HG03139 (cell line): ENCODE measurements at regions not wholly inside any gene's neighbourhood (a gene's known extent, or its start where the extent isn't known, plus 50 kb on each side); places are given as distances from the start of the nearest gene placed in this dataset.
"Not testable (repeated sequence)": the region's sequence is repeated elsewhere in the genome, so short reads cannot be mapped to it uniquely, and the experiment has no call there.

Source experiments
- ATAC-seq: cut with Tn5 transposase; IDR thresholded peaks from one replicate; pipeline ENCODE4 v1.9.1; 2021; ENCODE audit not compliant: unreplicated experiment

DNA sequence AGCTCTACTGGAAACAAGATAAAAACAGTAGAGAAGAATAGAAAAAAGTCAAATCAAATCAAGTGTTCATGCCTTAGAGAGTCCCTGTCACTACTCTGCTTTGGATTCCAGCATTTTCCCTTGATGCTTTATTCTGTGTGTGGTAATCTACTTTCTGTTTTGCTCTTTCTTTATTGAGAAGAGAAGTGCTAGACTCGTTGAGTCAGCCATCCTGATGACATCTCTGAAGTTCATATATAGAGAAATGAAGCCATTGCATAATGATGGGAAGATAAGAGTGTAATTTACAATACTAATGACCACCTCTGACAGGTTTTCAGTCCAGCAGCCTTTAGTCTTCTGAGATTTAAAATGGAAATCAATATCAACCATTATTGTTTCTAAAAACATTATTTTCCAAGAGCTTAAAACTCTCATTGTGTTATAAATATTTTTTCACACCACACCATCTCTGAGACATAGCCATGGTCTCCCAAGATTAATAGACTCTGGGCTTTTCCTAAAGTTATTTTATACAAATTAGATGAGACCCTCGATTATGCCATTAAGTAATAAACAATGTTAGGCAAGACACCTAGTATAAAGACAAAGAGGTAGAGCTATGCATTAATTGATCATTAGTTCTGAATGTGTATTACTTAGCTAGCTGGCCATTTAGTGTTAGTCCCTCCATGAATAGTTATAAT, 679.0 kb upstream of the ACVR2A start:
- no peak for ATAC-seq

DNA sequence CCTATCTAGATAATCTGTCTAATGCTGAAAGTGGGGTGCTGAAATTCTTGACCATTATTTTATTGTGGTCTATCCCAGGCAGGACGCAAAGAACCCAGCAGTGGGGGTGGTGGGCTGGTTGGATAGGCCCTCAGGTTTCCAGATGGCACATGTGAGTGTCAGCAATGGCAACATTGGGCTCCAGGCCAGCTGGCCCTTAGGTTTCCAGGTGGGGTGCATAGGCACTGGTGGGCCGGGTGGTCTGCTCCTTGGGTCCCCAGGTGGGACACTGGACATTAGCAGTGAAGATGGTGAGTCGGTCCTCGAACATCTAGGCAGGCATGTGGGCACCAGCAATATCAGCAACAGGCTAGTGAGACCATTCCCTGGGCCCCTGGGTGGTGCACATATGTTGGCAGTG, 680.3 kb upstream of the ACVR2A start:
- no peak for ATAC-seq

DNA sequence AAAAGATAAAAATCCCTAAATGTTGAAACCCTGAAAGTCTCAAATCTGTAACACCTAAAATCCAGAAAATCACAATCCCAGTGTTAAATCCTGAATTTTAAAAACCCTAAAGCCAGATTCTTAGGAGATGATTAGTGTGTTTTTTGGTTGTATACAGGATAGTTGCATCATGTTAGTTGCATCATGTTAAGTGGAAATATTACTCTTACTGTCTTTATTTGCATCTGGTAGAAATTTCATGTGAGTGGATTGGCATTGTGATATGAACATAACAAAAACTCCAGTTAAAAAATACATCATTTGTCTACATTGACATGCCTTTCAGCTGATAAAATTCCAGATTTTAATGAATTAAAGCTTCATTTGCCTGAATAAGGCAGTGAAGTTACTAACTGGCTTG, 683.1 kb upstream of the ACVR2A start:
- no peak for ATAC-seq

DNA sequence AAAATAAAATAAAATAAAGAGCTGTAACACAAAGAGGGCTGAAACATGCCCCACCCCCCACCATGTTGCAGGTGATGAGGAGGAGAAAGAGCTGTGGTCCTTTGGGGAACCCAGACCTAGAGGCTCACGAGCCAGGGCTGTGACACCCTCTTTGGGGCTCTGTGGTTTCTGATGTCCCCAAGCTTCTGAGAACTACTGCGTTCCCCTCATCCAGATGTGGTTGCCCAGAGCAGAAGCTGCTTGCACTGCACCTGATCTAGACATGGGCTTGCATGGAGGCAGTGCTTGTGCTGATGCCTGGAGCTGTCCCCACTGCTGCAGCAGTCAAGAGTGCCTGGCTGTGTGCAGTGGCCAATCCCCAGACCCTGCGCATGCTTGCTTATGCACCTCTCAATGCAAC, 687.9 kb upstream of the ACVR2A start:
- ATAC-seq = no peak

DNA sequence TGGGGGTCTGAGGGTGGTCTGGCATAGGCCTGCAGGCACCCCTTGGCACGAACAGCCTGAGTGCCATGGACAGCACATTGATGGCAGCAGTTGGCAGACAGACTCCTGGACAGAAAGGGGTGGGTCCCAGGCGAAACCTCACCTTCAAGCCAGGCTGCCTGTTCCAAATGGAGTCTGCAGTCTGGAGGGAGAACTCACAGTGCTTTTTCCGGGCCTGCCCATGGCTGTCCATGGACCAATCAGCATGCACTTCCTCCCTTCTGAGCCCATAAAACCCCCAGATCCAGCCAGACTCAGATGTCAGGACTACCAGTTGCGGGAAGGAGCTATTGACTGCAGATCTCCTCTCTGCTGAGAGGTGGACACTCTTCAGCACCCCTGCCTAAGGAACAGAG, 694.6 kb upstream of the ACVR2A start:
- no peak for ATAC-seq

DNA sequence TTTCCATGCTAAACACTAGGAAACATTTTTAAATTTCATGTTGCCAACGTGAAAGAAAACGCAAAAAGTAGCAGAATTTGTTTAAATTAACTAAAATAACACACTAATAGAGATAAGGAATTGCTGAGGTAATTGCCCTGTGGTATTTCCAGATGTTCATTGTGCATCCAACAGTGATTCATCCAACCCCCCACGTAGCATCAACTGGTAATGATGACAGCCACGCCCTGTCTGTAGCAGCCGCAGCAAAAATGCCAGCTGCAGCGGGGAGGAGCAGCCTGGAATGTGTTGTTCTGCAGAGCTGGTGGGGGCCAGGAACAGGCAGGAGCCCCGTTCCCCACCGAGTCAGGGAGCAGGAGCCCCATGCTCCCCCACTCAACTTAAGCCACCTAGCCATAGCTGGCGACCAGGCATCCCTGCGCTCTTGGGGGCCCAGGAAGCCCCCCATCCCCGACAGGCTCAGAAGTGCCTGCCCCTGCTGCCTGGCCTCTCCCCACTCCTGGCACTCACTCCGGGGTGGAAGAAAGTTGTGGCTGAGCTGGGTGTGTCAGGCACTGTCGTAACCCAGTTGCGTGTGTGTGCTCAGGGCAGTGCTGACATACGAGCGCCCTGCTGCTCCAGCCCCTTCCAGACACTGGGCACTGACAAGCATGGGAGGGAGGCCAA, 695.1 kb upstream of the ACVR2A start:
- no peak for ATAC-seq

DNA sequence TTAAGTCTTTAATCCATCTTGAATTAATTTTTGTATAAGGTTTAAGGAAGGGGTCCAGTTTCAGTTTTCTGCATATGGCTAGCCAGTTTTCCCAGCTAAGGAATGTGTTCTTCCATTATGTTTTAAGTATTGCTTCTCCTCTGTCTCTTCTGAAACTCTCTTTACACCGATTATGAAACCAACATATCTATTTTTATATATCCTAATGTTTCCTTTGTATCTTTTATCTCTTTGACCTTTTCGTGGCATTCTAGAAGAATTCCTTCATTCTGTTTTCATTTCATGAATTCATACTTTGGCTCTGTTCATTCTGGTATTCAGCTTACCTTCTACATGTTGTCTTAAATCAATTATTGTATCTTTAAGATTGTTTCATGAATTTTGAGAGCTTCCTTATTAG, 697.0 kb upstream of the ACVR2A start:
- ATAC-seq = no peak

DNA sequence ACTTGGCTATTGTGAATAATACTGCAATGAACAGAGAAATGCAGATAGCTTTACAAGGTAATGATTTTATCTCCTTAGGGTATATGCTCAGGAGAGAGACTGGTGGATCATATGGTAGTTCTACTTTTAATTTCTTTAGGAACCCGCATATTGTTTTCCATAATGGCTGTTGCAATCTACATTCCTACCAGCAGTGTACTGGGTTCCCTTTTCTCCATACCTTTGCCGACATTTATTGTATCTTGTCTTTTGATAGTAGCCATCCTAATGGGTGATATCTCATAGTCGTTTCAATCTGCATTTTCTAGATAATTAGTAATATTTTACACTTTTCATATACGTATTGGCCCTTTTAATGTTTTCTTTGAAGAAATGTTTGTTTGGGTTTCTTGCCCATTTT, 702.9 kb upstream of the ACVR2A start:
- no peak for ATAC-seq

DNA sequence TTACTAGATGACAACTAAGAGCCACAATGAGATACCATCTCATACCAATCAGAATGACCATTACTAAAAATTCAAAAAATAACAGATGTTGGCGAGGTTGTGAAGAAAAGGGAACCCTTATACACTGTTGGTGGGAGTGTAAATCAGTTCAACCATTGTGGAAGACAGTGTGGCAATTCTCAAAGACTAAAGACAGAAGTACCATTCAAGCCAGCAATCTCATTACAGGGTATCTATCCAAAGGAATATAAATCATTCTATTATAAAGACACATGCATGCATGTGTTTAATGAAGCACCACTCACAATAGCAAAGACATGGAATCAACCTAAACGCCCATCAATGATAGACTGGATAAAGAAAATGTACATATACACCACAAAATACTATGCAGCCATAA, 705.1 kb upstream of the ACVR2A start:
- not testable (repeated sequence) for ATAC-seq

DNA sequence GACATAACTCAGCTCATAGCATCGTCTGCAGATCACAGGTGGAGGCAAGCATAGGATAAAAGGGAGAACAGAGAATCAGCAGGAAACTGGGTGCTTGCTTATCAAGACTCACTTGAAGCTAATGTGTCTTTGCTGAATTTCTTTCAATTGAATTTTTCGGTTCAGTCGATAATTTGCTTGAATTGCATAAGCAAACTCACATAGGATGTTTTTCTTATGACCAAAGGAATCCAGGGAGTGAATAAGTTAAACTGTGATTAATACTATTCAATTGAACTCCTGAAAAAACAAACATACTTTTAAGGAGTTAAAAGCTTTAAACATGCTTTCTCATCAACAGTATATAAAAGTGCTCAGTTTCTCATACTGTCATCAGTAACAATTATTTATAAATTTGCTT, 707.1 kb upstream of the ACVR2A start:
- no peak for ATAC-seq

DNA sequence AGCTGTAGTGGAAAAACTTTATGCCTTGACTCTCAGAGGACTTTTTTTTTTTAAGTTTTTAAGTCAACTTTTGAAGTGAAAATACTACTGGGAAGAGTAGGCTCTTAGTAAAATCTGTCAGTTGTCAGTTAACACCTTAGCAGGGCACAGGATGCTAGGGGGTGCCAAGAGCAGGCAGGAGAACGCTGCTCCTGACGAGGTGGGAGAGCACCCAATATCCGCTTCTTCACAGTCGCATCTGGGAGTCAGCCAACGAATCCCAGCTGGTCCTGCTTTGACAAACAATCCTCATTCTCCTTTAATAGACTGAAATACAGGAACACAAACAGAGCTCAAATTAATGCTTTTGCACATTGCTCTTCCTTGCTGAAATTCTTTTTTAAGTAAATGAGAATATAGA, 709.5 kb upstream of the ACVR2A start:
- ATAC-seq = no peak

DNA sequence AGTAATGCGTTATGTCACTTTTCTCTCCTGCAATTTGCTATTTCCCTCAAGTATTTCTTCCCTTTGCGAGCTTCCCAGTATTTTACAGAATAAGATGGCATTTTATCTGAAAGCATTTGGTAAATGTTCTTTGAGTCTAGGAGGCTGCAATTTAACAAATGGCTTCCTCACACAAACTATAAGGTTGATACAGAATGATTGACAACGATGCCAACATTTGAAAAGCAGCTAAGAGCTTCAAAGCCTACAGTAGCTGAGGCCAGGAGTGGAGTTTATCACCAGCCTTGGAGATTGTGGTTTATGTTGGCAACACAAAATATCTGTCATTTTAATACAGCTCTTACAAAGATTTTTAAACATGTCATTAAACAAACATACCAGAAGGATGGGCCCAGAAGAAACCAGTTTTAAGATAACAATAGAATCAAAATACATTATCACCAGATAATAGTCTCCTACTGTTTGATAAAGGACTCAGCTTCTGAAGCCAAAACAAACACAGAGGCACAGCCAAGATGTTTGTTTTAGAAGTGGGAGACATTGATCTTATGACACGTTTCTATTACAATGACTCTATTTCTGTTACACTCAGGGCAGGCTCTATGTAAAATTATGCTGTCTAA, 711.4 kb upstream of the ACVR2A start:
- ATAC-seq = no peak

DNA sequence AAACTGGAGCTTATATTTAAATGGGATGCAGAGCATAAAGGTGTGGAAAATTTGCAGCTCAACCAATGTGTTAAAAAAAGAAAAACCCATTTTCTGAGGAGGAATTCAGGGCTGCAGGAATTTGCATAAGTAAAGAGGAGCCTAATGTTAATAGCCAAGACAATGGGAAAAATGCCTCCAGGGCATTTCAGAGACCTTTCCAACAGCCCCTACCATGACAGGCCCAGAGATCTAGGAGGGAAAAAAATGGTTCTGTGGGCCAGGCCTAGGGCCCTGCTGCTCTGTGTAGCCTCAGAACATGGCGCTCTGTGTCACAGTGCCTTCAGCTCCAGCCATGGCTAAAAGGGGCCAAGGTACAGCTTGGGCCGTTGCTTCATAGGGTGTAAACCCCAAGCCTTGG, 719.7 kb upstream of the ACVR2A start:
- ATAC-seq = no peak

DNA sequence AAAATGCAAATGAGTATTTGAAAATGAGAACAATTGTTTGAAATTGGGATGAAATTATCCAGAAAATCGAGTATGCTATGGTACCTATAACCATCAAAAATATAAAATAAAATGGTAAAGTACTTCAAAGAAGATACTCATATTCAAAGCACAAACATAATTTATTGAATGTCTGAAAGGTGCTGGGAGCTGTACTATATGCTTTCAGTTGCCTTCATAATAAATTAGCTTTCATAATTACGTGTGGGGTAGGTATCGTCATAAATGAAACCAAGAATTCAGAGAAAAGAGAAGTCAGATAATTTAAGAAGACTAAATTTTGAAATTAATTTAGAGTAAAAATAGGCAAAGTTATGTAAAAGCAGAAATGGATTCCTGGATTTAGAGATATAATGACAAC, 721.9 kb upstream of the ACVR2A start:
- ATAC-seq = no peak

DNA sequence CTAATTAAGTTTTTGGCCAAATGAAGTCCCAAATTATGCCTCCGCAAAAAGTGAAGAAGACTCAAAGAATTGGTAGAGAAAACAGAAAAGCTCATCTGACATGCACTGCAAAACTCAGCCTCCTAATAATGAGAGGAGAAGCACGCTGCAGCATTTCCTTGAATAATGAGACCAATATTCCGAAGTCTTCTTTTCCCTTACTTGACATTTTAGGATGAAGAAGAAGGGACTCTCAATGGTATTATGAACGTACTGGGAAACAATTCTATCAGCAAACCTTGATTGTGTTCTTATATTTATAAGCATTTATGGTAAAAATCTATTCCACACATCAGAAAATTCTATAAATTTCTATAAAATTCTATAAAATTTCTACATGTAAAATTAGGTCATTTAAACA, 733.9 kb upstream of the ACVR2A start:
- no peak for ATAC-seq

DNA sequence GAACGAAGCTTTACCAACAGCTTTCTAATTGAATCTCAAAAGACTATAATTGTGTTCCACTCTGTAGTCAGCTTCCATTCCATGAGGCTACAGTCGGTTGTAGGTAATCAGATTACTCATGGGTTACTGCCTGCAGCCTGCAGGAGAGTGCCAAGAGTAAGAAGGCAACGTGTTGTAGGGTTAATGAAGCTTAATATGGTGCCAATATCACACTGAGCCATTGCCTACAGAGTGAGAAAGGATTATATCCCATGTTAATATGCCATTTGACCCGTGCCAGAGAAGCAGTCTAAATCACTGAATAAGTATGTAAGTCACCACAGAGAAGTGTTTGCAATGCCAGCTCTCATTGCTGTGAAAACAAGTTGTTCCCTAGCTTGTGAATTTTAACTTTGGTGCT, 734.5 kb upstream of the ACVR2A start:
- ATAC-seq = no peak

DNA sequence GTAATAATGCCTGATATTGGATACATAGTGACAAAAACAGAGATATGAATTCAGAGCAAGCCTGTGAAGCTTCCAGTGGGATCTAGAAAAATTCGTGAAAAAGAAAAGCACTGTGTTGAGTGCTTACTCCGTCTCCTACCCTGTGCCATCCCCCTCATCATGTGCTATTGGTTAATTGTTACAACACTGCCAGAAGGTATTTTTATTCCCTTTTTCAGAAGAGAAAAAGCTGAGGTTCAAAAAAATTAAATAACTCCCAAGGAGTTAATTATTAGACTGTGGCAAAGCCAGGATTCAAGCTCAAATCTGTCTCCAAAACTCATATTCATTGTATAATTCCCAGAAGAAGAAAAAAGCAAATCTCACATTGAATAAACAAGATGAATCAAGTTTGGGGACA, 735.5 kb upstream of the ACVR2A start:
- ATAC-seq = no peak

DNA sequence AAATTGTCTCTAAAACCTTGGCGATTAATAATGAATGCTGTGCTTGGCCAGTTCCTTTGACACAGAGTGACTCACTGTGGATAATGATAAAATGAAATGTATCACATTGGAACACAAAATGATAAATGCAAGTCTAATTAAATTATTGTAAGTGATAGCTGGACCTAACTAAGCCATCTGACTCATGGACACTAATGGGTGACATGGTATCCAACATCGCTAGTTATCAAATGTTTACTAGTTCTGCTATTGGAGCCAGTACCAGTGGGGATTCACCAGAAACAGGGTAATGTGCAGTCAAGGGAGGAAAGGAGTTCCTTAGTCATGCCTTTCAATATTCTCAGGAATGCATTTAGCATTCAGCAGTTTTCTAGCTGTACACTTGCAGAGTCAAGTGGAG, 736.3 kb upstream of the ACVR2A start:
- ATAC-seq = no peak

DNA sequence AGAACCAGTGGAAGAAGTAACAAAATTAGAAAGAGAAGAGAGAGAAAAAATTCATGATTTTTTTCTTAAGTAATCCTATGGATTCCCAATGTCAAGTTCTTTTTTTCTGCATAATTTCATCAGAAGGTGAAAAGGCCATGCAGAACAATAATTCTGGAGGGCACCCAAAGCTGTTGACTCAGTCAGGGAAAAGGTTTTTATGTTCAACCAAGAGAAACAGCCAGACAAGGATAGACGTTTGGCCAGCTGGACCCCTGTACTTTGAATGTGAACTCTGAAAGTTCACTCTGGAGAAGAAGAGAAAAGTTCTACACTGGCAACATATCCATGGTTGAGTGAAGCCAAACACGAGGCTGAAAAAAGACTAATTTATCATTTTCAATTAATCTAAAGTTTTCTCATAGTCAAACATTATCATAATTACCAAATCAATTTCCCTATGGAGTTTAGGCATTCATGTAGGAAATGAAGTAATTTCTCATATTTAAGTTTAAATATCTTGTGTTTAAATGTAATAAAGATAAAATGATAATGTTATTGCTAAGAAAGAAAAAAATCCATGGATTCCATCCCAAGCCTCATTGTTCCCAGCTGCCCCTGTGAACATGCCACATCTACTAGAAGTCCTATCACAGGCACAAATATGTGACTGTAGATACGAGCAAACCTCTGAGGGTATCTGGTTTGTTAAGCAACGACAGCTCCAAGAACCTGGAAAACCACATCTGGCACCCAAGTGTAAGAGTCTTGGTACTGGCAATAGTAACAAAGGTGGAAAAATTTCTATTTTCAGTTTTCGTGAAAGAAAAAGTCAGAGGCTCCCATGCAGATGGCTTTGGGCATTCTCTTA, 742.7 kb upstream of the ACVR2A start:
- no peak for ATAC-seq

DNA sequence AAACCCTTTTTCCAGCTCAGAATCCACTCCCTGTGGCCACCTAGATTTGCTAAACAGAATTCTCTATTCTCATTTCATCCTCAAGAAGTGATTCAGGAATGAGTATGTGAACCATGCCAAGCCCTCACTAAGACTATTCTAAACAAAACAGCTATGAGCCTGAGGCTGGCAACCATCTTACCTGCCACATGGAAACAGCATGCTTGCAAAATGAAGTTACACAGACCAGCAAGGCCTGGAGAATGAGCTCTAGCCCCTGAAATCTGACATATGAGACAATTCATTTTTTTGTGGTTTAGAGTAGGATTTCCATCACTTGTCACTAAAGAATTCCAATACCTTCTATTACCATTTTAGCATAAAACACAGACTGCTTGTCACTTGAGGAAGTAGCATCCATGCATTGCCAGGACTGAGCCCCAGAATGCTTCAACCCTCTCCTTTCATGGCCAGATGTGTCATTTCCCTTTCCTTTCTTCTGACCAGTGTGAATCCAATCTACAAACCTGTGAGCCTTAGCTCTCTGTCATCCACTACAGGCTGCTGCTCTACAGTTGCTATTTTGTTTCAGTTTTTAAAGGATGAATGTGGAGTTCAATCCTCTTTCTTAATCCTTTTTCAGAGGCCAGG, 744.3 kb upstream of the ACVR2A start:
- ATAC-seq = no peak

DNA sequence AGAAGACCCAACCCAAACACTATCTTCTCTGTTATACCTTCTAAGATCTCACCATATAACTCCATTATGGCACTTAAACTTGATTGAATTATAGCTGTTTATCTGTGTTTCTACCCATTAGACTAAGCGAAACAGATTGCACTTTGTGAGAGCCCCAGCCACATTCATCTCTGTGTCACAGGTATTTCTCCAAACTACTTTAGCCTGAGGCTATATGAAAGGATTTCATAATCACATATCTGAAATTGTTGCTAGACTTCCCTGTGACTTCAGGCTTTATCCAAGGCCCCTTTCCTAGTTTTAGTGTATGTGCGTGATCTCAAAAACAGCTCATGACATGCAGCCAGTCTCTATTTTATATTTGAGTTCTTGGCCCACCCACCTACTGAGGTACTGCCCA, 745.0 kb upstream of the ACVR2A start:
- ATAC-seq = no peak
